ENCODE measurements at regions not wholly inside any gene's neighbourhood (a gene's known extent, or its start where the extent isn't known, plus 50 kb on each side); places are given as distances from the start of the nearest gene placed in this dataset.

DNA sequence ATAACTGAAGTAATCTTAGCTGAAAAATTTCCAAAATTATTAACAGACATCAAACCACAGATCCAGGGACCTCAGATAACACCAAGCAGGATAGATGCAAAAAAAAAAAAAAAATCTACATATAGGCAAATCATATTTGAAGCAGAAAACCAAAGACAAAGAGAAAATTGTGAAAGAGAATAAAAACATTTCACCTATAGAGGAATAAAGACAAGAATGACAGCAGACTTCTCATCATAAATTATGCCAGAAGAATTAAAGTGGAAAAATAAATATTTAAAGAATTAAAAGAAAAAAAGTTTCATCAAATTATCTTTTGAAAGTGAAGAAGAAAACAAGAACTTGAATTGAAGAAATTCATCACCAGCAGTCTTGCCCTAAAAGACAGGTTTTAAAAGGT, 467.5 kb downstream of the GPAM start:
- DNase-seq (ENCODE audit: low read depth): no peak

DNA sequence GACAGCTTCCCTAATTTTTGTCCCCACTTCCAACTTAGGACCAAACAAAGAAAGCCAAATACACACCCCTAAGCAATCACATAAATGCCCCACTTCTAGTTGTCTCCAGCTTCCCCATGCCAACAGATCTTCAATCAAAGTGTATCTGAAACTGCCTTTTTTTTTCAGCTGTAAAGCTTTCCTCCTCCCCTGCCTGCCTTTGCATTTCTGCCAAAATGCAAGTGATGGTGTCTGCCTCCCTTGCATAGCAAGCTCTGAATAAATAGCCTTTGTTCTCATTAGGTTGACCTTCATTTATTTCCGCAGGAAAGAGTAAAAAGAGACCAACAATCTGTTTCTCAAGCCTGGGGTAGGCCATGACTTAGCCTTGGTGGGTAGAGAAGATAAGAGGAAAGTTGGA, 459.4 kb downstream of the GPAM start:
- DNase-seq (ENCODE audit: low read depth): no peak

DNA sequence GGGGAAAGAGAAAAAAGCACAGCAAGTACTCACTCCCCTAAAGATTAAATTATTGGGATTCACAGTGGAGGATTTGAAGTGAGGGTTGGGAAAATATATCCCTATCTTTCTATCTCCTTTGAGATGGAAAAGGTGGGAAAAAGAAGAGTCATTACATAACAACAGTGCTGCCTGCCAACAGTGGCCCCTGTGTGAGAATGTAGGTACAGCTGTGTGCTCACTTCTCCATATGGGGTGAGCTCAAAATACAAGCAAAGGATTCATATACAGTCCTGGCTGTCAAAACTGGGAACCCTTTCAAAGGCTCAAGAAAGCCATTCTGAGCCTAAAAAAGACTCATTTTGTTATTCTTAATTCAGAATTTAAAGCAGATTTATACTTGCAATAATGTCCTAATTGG, 458.5 kb downstream of the GPAM start:
- no peak for DNase-seq (ENCODE audit: low read depth)

DNA sequence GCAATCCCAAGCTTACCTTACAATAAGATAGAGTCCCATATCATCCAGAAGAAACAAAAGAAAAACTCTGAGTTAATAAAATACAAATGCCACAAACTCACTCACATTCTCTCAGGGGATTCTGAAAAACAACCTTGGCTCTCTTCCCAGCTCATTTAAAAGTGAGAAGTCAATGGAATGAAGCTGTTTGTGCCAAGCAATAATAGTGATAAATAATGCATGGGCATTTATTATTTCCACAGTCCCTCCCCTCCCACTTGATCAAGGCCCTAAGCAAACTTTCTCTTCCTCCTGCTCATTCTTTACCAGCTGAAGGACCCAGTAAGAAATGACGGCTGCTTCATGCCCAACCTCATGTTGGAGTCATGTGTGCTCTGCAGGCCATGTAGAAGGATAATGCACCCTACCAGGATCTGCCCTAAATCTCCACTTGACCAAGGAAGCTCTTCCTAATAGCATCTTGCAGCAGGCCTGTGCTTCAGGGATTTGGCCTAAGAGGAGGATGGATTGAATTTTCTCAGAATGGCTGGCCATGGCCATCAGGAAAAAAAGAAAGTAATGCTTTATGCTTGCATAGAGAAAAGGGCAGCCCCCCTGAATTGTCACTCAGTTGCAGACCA, 451.3 kb downstream of the GPAM start:
- DNase-seq (ENCODE audit: low read depth): no peak

DNA sequence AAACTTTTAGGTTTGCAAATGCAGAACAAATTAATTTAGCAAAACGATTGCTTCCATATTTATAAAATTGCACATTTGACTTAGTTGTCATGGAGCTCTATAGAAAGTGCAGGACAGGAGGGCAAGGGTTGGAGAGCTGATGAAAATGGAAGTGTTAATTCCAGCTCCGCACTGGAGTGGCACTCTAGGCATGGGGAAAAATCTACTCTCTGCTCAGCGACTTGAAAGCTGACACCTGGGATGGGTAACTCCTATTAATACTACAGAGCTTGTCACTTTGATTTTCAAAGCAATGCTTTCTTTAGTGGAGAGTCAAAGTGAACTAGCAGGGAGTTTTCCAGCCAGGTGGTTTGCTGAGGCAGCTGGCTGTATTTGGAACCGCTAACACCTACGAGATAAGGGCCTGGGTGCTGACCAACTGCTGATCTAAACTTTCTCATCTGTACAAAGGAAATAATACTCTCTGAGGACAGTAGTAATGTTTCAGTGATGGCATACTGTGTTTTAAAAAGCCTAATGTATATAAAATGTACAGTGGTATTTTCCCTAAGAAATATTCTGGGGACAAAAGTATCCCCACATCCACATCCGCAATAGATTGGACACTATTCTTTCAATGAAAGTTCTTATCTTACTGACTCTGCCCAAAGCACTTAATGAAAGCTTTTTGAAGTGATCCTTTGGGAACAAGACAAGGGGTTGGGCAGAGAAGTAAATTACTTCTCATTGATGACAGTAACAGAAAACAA, 444.3 kb downstream of the GPAM start:
- DNase-seq (ENCODE audit: low read depth): no peak

DNA sequence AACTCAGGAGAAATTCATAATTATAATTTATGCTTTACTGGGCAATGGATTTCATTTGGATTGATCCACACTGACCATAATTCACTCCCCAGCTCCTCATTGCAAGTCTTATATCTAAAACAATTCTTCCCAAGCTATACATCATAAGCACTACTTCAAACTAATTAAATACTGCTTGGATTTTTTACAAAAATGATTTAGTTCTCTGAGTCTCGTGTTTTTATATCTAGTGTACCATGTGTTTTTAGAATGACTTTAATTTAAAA, 443.8 kb downstream of the GPAM start:
- DNase-seq (ENCODE audit: low read depth): no peak

DNA sequence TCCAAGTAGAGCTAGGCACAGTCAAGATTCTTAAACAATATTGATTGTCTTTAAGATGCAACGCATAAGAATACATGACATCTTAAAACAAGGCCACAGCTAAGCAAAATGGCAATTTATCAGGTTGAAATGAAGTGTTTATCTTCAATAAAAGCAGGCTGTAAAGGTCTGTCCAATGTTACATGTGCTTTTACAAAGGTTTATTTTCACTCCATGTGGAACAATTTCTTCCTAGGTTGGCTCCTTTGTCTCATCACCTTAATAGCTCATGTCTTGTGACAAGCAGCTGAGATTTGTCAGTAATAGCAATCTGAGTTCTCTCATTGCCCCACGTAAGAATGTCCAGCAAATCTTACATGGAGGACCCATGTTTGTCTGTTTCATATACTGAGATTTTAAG, 437.6 kb downstream of the GPAM start:
- no peak for DNase-seq (ENCODE audit: low read depth)

DNA sequence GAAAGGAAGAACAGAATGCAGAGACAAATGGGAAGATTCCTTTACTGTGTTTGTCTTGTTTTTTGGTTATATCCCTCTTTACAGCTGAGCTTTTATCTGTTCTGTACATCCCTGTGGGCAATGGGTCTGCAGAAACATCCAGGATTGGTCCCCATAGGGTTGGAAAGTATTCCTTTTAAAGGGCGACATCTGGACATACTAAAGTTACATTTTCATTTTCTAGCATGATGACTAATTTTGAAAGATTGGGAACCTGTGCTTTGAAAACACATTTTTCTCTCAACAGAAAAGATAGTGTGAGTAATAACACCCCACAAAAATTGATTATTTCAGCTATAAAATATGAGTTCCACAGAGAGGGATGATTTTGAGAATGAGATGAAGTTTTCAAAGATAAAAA, 435.8 kb downstream of the GPAM start:
- peak; percentile 20 for DNase-seq (ENCODE audit: low read depth)

DNA sequence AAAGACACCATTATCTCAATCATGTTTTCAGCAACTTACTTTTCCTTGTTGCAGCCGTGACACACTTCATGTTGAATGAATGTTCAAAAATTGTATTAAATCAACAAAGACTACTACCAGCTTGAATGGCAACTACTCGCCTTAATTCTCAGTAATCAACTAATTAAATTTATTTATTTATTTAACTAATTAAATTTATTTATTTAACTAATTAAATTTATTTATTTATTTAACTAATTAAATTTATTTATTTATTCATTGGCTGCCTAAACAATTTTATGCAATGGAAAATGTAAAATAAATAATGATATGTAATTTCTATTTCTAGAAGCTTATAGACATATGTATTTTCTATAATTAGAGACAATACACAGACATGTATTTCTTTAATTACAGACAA, 435.4 kb downstream of the GPAM start:
- DNase-seq (ENCODE audit: low read depth): no peak

DNA sequence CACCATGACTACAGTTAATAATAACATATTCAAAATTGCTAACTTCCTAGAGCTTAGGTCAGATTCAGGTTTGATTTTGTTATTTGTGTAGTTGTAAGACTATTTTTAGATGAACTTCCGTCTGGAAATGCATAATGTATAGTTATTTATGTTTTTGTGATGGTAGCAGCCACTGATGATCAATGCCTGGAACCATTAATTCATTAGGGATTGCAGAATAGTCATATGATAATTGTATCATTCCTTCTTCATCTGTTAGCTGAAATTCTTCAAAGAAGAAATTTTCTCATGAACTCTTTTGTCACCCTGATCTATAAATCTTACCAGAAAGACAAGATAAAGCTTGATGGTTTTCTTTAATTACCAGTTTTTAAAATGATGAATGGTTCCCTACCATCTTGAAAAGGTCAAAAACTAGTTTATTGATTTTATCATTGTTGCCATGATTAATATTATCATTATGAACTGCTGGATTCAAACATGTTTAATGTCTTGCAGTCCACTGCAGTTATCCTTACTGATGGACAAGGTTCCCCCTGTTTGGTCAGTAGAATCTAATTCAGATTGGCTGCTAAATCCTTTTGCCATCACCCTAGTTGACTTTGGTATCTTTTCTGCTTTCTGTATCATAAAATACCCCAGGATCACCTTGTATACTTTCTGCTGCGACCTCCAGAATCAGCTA, 433.3 kb downstream of the GPAM start:
- DNase-seq (ENCODE audit: low read depth): no peak

DNA sequence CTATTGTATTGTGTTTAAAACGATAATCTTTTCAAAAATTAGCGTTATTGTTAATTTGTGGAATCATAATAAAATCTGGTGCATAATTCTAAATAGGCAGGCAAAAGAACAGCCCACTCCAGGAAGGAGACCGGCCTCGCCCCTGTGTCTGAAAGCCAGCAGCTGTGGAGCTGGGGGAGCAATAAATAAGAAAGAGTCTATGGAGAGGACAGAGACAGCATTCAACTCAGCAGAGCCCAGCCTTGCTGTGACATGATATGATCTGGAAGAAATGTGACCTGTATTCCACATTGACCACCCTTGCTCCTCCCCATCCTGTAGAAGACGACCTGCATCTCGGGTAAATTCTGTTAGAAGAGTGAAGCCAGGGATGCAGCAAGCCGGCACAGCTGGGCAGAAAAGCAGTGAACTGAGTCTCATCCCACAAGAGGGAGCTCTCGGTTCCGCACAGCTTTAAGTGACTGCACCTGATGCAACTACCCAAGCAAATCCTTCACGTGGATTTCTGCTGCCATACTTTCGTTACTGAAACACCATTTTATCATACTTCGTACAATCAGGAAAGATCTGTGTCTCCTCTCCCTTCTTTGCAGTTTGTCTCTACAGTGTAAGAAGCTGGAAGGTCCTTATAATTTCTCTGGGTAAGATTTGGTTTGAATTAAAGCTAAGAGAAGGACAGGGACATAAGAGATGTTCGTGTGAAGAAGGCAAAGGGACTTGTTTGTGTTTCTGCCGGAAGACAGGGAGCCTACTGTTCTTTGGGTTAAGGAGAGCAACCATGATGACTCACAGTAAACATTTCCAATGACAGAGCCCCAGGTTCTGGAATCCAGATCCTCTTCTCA, 427.1 kb downstream of the GPAM start:
- peak; percentile 80 for DNase-seq (ENCODE audit: low read depth)

DNA sequence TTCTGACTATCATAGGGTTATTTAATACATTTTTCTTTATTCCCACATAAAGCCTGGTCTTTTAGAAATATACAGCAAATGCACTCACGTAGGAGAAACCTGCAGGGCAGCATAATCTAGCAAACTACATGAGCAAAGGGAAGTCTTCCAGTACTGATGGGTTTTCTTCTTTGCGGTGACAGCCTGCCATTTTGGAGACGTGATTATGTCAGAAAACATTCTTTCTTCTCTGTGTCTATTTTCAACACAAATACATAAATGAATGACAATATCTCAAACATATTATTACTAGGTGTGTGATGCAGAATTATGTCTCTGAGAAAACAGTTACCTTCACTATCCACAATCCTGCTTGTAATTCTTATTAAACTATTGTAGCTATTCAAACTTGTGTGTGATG, 425.0 kb downstream of the GPAM start:
- DNase-seq (ENCODE audit: low read depth): no peak

DNA sequence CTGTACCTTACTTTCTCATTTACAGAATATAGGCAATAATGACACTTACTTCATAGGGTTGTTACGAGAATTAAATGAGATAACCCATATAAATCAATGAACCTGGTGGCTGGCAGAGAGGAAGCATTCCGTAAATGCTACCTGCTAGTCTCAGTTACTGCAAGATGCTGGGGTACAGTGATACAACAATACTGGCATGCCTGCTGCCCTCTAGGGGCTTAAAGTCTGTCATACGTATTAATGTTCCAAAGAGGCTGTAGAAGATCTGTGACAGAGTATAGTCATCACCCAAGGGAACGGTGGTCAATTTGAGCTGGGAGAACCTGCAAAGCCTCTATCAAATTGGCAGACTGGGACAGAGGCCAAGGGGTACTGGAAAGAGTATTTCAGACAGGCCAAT, 421.5 kb downstream of the GPAM start:
- peak; percentile 15 for DNase-seq (ENCODE audit: low read depth)

DNA sequence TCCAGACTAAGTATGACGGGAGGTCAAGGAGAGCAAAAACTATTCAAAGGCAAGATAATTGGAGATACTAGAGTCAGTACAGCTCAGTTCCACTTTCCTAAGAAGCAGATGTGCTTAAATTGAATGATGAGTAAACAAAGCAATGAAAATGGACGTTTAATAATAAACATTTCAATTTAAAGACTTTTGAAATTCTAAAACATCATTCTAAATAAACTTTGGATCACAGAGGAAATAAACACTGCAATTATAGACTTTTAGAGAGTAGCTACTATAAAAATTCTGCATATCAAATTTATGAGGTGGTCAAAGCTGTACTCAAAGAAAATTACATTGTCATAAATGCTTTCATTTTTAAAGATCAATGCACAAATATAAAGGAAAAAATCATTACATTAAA, 418.3 kb downstream of the GPAM start:
- DNase-seq (ENCODE audit: low read depth): no peak

DNA sequence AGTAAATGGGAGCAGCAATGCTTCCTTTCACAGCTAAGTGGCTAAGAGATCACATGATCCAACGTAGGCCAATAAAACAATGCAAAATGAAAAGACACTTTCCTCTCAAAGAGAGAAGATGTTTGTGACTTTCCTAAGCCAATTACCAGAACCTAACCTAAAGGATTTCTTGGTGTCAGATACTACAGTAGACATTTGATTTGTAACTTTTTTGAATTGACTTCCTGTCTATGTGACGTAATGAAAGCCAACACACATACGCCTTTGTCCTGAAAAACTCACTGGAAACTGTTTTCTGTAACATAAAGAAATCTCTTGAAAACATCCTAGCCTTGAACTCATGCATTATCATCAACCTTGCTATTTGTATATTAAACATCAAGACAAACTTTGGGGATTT, 417.1 kb downstream of the GPAM start:
- DNase-seq (ENCODE audit: low read depth): no peak

DNA sequence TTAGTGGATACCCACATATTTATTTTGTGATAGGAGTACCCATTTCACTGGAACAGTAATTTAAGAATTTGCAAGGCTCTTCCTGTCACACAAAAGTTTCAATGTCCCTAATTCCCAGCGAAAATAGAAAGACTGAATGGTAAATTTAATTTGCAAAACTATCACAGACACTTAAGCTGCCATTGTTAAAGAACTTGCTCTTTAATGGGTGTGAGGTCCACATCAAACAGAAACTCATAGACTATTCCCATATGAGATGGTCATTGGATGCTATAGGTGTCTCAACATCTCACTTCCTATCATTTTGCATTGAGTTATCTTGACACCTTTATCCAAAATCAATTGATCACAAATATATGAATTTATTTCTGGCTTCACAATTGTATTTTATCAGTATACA, 415.9 kb downstream of the GPAM start:
- DNase-seq (ENCODE audit: low read depth): no peak

DNA sequence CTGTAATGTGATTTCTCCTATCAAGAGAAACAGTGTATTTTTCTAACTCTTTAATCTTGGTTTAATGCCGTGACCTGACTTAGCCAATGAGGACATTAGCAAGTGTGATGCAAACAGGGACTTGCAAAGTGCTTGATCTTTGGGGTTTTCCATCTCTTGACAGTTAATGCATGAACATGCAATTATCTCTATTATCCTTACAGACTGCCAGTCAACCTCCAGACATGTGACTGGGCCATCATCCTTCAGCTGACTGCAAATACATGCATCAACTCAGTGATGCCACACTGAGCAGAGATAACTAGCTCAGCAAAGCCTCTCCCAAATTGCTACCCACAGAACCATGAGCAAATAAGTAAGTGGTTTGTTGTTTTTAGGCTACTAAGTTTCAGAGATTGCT, 409.6 kb downstream of the GPAM start:
- no peak for DNase-seq (ENCODE audit: low read depth)

DNA sequence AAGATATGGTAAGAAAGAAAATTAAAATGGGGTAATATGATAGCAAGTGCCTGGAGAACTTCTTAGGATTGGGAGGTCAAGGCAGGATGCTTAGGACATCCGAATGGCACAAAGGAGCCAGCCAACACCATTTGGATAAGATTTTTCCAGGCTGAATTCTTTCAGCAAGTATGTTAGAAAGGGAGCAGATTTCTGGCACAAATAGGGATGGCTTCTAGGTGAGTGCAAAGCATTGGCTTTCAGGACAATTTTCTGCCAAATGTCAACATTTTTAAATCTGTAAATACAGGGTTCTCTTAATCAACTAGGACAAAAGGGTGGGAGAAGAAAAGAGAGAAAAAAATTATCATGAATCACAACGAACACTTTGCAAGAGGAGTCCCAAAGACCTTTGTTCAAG, 409.1 kb downstream of the GPAM start:
- no peak for DNase-seq (ENCODE audit: low read depth)

DNA sequence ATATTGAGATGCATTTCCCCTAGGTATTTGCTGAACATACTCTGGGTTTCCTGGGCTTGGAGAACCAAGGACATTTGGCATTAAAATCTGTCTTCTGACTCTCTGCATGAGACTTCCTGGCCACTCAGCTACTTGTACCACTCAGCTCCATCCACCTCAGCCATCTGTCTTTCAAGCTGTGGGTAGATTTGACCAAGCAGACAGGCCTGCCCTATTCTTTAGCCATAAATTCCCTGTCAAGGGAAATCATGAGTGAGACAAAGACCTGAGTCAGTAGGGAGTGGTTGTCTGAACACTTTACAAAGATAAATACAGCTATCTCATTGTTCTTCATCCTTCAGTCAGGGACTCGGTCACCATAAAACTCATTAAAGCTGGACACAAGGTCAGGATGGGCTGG, 399.1 kb downstream of the GPAM start:
- DNase-seq (ENCODE audit: low read depth): peak; percentile 5

DNA sequence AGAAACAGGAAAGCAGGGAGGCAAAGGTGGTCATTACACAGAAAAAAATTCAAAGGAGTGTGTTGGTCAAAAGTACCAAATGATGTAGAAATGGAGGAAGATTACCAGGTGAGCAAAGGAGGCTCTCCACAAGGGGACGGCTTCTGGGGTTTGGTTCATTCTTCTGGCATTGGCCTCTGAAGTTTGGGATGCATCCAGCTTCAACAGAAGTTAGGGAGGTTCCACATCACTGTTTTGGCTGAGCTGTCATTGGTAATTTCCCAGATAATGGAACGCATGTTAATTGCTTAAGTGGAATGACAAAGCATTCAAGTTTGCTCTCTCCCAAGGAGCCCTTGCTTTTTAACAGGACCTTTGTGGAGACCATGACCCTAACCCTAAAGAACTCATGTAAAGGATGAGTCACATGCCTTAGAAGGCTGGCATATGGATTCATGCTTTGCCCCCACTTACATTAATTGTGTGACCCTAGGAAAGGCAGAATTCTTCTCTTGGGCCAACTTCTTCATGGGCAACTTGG, 398.6 kb downstream of the GPAM start:
- no peak for DNase-seq (ENCODE audit: low read depth)

DNA sequence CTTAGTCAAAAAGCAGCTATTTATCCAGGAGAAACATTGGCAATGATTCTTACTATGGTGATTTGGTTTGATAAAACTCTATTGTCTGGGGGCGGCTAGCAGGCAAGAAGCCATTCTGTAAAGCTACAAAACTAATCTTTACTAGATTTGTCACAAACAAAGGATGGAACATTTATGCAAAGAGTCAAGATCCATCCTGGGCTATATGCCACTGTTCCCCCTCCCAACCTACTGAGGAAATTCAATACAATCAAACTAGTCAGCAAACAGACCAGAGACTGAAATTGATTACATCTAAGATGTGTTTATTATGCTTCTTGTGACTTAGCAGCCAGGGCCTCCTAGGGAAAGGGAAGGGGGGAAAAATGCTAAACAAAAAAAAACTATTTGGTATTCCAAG, 397.6 kb downstream of the GPAM start:
- no peak for DNase-seq (ENCODE audit: low read depth)

DNA sequence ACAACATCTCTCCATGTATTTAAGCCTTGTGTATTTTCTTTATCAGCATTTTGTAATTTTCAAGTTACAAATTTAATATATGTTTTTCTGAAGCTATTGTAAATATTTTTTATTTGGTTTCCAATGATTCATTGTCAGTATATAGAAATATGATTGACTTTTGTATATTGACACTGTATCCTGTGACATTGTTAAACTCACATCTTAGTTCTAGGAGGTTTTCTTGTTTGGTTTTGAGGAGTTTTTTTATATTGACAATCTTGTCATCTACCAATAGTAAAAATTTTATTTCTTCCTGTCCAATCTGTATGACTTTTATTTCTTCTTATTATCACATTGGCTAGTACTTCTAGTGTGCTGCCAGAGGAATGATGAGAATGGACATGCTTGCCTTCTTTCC, 393.7 kb downstream of the GPAM start:
- DNase-seq (ENCODE audit: low read depth): no peak

All from LHCN-M2 (cell line).